Hematopoietic multipotent progenitor cell treated with erythropoietin and hydrocortisone succinate and interleukin-3 and kit ligand, for 6 days (in vitro differentiated cells): ENCODE measurements at regions not wholly inside any gene's neighbourhood (a gene's known extent, or its start where the extent isn't known, plus 50 kb on each side); places are given as distances from the start of the nearest gene placed in this dataset.
"Not testable (repeated sequence)": the region's sequence is repeated elsewhere in the genome, so short reads cannot be mapped to it uniquely, and the experiment has no call there.

ENCODE experiments used
- DNase-seq: peaks from one replicate; pipeline ENCODE4 v3.0.0-alpha.2; 2015

GRCh38 chr16:61150351-61150750 is 885.9 kb downstream of the CDH8 start:
- no peak for DNase-seq

GRCh38 chr16:61149709-61150108 is 886.5 kb downstream of the CDH8 start:
- no peak for DNase-seq

DNA sequence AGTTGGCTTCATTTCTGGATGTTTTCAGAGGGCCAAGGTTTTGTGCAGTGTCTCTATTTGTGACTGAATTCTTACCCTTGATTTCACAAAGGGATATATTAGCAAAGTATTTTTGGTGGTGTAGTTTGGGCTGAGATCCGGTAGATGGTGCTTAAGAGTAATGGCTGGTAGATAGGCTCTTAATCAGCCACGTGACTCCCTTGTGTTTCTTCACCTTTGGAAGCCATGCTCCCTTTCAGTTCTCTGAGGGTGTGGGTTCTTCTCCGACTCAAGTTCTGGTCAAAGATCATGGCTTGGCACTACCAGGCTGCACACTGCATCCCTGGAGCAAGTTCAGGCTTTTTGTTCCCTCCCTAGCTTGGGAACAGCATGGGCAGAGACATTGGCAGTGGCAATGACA is 887.3 kb downstream of the CDH8 start:
- no peak for DNase-seq

GRCh38 chr16:61146429-61146828 is 889.8 kb downstream of the CDH8 start:
- DNase-seq, result peak; percentile 2

GRCh38 chr16:61131447-61131846 is 904.8 kb downstream of the CDH8 start:
- no peak for DNase-seq

DNA sequence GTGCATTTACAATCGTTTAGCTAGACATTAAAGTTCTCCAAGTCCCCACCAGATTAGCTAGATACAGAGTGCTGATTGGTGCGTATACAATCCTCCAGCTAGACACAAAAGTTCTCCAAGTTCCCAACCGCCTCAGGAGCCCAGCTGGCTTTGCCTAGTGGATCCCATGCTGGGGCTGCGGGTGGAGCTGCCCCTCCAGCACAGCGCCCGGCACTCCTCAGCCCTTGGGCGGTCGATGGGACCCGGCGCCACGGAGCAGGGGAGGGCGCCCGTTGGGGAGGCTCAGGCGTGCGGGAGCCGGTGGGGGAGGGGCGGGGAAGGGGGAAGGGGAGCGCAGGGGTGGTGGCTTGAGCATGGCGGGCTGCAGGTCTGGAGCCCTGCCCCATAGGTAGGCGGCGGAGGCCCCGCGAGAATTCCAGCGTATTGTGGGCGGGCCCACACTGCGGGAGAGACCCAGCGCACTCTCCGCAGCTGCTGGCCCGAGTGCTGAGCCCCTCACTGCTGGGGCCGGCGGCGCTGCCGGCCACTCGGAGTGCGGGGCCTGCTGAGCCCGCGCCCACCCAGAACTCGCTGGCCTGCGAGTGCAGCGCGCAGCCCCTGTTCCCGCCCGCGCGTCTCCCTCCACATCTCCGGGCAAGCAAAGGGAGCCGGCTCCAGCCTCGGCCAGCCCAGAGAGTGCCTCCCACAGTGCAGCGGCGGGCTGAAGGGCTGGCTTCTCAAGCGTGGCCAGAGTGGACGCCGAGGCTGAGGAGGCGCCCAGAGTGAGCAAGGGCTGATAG is 907.5 kb downstream of the CDH8 start:
- DNase-seq, result no peak

GRCh38 chr16:61105544-61105943 is 930.7 kb downstream of the CDH8 start:
- no peak for DNase-seq

GRCh38 chr16:61098505-61098904 is 937.7 kb downstream of the CDH8 start:
- no peak for DNase-seq

GRCh38 chr16:61091300-61091699 is 944.9 kb downstream of the CDH8 start:
- not testable (repeated sequence) for DNase-seq

GRCh38 chr16:61083711-61084110 is 952.5 kb downstream of the CDH8 start:
- no peak for DNase-seq

DNA sequence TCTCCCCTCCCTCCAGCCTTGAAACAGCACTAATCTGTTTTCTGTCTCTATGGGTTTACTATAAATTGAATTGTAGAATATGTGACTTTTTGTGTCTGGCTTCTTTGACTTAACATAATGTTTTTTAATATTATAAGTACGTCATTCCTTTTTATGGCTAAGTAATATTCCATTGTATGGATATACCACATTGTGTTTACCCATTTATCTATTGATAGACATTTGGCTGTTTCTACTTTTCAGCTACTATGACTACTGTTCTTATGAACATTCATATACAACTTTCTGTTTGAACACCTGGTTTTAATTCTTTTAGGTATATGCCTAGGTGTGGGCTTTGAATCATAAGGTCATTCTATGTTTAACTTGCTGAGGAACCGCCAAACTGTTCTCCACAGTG is 961.9 kb downstream of the CDH8 start:
- no peak for DNase-seq

GRCh38 chr16:61057635-61058034 is 978.6 kb downstream of the CDH8 start:
- DNase-seq, result no peak

- no peak for DNase-seq
These were observed 985.7 kb downstream of the CDH8 start for GRCh38 chr16:61050547-61050946.

GRCh38 chr16:61045931-61046330 is 990.3 kb downstream of the CDH8 start:
- no peak for DNase-seq

GRCh38 chr16:61042737-61043136 is 993.5 kb downstream of the CDH8 start:
- DNase-seq, result no peak

DNA sequence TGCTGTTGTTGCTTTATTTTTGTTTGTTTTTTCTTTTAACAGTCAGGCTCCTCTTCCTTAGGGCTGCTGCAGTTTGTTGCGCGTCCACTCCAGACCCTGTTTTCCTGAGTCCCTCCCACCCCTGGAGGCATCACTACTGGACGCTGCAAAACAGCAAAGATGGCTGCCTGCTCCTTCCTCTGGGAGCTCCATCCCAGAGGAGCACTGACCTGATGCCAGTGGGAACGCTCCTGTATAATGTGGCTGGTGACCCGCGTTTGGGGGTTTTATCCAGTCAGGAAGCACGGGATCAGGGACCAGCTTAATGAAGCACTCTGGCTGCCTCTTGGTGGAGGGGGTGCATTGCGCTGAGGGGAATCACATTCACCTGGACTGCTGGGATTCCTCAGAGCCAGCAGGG is 1005.6 kb downstream of the CDH8 start:
- no peak for DNase-seq

GRCh38 chr16:61024180-61024900 is 1011.9 kb downstream of the CDH8 start:
- DNase-seq, result no peak

DNA sequence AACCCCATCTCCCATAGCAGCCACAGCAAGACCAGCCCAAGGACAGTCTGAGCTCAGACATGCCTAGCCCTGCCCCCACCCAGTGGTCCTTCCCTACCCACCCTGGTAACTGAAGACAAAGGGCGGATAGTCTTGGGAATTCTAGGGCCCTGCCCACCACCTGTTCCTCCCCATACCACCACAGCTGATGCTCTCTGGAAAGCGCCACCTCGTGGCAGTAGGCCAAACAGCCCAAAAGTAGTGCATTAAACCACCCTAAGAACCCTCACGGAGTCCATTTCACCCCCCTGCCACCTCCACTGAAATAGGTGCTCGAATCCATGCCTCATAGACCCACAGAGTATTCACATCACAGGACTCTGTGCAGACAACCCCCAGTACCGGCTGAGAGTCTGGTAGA is 1021.4 kb downstream of the CDH8 start:
- DNase-seq, result no peak

DNA sequence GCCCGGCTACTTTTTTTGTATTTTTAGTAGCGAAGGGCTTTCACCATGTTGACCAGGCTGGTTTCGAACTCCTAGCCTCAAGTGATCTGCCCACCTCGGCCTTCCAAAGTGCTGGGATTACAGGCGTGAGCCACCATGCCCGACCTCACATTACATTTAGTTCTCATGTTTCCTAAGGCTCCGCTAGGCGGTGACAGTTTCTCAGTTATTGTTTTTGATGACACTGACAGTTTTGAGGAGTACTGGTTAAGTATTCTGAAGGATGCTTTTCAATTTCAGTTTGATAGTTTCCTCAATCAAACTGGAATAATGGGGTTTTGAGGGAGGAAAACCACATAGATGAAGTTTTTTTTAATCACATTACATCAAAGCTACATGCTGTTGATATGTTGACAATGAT is 1028.5 kb downstream of the CDH8 start:
- no peak for DNase-seq

- no peak for DNase-seq
These were observed 1030.3 kb downstream of the CDH8 start for GRCh38 chr16:61005952-61006351.

DNA sequence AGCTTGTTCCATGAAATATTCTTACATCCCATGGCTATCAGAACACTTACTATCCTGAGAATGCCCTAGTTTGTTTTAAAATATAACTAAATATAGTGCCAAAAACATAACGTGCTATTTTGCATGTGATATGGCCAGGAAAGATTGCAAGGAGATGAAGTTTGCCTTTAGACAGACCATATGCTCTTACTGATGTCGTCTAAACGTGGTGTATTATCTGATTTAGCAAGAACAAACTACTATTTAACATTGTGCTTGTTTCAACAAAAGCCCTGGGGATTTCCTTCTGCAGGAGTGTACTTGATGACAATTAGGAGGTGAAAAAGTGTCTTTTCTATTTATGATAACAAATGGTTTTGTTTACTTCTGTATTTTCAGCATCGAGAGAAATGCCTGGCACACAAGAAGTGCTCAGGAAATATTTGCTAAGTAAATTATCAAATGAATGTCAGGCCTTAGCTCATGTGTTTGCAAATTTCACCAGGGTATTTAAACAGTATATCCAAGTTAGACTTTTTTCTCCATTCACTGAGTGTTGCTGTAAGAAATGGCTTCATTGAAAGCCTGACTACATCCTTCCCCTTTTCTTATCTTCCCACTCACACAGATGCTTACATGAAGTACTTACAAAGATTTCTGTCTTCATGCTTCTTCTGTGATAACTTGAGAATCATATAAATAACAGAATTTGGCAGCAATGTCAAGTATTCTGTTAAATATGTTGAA is 1033.6 kb downstream of the CDH8 start:
- peak; percentile 3 for DNase-seq

DNA sequence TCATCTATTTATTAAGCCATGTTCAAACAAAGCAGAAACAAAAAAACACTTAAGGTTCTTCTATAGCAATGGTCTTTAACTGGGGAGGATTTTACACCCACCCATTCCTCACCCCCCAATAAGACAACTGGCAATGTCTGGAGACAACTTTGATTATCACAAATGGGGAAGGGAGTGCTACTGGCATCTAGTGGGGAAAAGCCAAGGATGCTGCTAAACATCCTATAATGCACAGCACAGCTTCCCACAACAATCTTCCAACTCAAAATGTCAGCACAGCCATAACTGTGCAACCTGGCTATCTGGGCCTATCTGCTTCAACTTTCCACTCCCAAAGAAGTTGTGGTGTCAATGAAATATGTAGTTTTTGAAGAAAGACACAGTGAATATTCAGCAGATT is 1044.4 kb downstream of the CDH8 start:
- DNase-seq, result no peak

DNA sequence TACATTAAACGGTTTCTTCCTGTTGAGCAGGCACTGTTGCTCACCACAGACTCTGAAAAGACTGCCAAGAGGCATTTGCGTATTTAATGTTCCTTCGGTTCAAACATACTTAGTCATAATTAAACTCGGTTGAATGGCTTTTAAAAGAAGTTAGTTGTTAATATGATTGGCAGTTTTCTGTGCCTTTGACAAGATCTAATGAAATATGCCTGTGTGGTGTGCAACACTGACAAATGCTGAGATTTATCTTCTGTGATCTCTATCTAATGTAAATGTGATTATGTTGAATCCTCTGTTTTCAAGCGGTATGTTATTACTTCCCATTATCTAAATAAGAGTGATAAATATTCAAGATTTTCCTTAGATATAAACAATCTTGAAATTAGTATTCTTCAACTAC is 1046.6 kb downstream of the CDH8 start:
- DNase-seq, result no peak

DNA sequence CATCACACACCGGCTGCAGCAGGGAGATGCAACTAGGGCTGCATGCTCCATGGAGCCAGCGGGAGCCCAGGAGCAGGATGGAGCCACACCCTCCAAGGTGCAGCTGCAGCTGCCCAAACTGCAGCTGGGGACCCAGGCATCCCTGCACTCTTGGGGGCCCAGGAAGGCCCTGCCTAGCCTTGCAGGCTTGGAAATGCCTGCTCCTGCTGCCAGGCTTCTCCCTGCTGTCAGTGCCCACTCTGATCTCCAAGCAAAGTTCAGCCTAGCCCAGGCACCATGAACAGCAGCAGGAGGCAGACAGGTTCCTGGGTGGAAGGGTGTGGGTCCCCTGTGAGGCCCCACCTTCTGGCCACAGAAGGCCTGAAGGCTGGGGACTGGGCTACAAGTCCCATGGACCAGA is 1057.1 kb downstream of the CDH8 start:
- no peak for DNase-seq
